ENCODE measurements at regions not wholly inside any gene's neighbourhood (a gene's known extent, or its start where the extent isn't known, plus 50 kb on each side); places are given as distances from the start of the nearest gene placed in this dataset.

DNA sequence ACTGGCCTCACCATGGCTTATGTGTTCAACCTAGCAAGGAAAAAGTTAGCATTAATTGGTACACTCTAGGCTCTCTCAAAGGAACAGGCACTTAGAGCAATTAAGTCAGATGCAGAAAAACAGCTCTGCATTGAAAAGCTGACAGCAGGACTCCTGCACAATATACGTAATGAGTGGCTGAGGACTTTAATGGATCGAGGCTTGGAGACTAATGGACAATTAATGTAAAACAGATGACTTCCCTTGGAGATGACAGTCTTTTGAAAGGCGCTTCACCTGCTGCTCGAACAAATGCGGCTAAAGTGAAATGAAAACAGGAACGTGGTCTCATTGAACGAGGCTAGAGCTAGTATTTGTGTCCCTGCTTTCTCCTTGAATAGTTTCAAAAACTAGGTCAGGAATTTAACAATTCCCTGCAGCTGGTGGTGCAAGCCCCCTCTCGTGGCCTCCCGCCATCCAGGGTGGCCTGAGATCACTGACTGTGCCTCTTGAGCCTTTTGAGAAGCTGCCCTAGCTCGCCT lies 137.1 kb downstream of the ELOVL4 start:
- TF ChIP-seq, protein P1, sequence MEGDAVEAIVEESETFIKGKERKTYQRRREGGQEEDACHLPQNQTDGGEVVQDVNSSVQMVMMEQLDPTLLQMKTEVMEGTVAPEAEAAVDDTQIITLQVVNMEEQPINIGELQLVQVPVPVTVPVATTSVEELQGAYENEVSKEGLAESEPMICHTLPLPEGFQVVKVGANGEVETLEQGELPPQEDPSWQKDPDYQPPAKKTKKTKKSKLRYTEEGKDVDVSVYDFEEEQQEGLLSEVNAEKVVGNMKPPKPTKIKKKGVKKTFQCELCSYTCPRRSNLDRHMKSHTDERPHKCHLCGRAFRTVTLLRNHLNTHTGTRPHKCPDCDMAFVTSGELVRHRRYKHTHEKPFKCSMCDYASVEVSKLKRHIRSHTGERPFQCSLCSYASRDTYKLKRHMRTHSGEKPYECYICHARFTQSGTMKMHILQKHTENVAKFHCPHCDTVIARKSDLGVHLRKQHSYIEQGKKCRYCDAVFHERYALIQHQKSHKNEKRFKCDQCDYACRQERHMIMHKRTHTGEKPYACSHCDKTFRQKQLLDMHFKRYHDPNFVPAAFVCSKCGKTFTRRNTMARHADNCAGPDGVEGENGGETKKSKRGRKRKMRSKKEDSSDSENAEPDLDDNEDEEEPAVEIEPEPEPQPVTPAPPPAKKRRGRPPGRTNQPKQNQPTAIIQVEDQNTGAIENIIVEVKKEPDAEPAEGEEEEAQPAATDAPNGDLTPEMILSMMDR (IDR thresholded peaks at IDR 0.05; ENCODE audit: insufficient read depth, low read depth, low read length): no peak
- TF ChIP-seq EZH2 (IDR thresholded peaks at IDR 0.05; ENCODE audit: insufficient read depth, low read length): no peak

All from astrocyte (in vitro differentiated cells and primary cell).